ENCODE measurements at regions not wholly inside any gene's neighbourhood (a gene's known extent, or its start where the extent isn't known, plus 50 kb on each side); places are given as distances from the start of the nearest gene placed in this dataset.

DNA sequence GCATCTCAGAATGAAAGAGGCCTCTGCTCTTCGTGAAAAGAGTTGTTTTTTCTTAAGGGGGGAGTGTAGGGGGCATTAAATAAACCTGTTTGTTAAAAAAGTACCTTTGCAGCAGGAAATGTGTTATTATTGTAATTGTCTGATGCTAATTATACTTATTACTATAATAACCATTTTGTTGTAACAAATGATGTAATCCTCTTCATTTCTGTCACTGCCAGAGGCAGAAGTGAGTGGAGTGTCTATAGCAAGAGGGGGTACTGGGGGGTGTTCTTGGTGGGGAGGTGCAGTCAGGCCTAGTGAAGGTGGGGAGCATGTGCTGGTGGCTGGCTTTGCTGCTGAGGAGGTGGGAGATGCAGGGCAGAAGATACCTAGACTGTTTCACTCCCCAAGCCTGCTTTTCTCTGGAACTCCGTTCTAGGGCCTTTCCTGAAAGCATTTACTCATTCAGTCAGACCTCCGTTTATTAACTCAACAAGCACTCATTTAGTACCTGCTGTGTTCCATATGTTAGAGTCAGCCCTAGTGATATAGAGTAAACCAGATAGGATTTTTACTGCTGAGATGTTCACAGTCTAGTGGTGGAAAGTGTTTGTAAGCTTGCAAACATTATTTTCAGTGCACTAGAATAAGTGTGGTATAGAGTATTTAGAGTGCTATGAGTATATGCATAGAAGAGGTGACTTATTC lies 77.5 kb upstream of the CISTR start:
- Histone ChIP-seq H3K4me1 (peaks cover 6% of the 10 kb centered on the region), H3K36me3 (ENCODE audit: control insufficient read depth, insufficient read depth, low read length) (no peaks in the 10 kb centered on the region), H3K4me3 (ENCODE audit: low read depth, low read length) (no peak overlapping the region), H3K9me3 (no peaks in the 10 kb centered on the region), H3K27me3 (replicated peaks; ENCODE audit: control insufficient read depth, insufficient read depth, low read length) (no peaks in the 10 kb centered on the region)
- CTCF ChIA-PET, result interaction anchor here (0.5 to 0.9 kb wide), 3 partner anchors 8 to 474 kb away, joined by 3 to 6 read pairs (median 3); no protein-coding TSS in a partner anchor
- peaks cover 7% of the 10 kb centered on the region for H3K27me3 Mint-ChIP-seq (ENCODE audit: insufficient read depth, unreplicated experiment)
- POLR2A ChIA-PET, result no interaction called here
- no peaks in the 10 kb centered on the region for H3K9me3 Mint-ChIP-seq (ENCODE audit: unreplicated experiment)
- BruUV-seq (replicated peaks), result no TSS peak
- peaks cover 3% of the 10 kb centered on the region for H3K4me1 Mint-ChIP-seq (ENCODE audit: low read depth, unreplicated experiment)
- intact Hi-C loops (cut with micrococcal nuclease; ENCODE audit: unreplicated experiment), result no loop called here
- no peak overlapping the region for H3K4me3 Mint-ChIP-seq (ENCODE audit: unreplicated experiment)
- no peak for DNase-seq
- no peak overlapping the region for H3K27ac Mint-ChIP-seq (ENCODE audit: unreplicated experiment)
- H3K36me3 Mint-ChIP-seq (ENCODE audit: insufficient read depth, unreplicated experiment), result no peaks in the 10 kb centered on the region
- TF ChIP-seq, protein P1, sequence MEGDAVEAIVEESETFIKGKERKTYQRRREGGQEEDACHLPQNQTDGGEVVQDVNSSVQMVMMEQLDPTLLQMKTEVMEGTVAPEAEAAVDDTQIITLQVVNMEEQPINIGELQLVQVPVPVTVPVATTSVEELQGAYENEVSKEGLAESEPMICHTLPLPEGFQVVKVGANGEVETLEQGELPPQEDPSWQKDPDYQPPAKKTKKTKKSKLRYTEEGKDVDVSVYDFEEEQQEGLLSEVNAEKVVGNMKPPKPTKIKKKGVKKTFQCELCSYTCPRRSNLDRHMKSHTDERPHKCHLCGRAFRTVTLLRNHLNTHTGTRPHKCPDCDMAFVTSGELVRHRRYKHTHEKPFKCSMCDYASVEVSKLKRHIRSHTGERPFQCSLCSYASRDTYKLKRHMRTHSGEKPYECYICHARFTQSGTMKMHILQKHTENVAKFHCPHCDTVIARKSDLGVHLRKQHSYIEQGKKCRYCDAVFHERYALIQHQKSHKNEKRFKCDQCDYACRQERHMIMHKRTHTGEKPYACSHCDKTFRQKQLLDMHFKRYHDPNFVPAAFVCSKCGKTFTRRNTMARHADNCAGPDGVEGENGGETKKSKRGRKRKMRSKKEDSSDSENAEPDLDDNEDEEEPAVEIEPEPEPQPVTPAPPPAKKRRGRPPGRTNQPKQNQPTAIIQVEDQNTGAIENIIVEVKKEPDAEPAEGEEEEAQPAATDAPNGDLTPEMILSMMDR (IDR thresholded peaks at IDR 0.05; ENCODE audit: insufficient read depth in 1 of 2, low read depth in 1 of 2, low read length in 1 of 2, severe bottlenecking in 1 of 2, unreplicated experiment in 1 of 2), result no peak

DNA sequence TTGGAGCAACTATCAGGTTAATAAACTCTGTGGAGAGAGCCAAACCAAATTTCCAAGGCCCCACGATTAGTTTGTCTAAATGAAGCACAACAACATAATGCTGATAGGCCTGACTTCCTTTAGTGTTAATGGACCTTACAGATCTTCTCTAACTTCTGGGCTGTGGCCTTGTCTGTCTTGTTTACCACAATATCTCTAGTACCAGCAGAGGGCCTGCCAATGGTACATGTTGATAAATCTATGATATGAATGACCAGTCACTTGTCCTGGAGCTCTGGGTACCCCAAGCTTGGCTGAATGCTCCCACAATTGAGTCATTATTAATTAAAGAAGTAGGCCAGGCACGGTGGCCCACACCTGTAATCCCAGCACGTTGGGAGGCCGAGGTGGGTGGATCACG lies 78.9 kb upstream of the CISTR start:
- H3K4me3 ChIP-seq (ENCODE audit: low read depth, low read length), result no peak overlapping the region
- H3K4me1 ChIP-seq, result no peaks in the 10 kb centered on the region
- H3K4me1 Mint-ChIP-seq (ENCODE audit: low read depth, unreplicated experiment), result no peaks in the 10 kb centered on the region
- CTCF ChIA-PET, result interaction anchor here (0.9 to 1.0 kb wide), 2 partner anchors 10 to 123 kb away, joined by 3 read pairs; no protein-coding TSS in a partner anchor
- no peaks in the 10 kb centered on the region for H3K9me3 Mint-ChIP-seq (ENCODE audit: unreplicated experiment)
- TF ChIP-seq, protein P1 (IDR thresholded peaks at IDR 0.05; ENCODE audit: insufficient read depth in 1 of 2, low read depth in 1 of 2, low read length in 1 of 2, severe bottlenecking in 1 of 2, unreplicated experiment in 1 of 2), result no peak
- POLR2A ChIA-PET, result no interaction called here
- no peaks in the 10 kb centered on the region for H3K36me3 Mint-ChIP-seq (ENCODE audit: insufficient read depth, unreplicated experiment)
- intact Hi-C loops (cut with micrococcal nuclease; ENCODE audit: unreplicated experiment), result no loop called here
- peaks cover 11% of the 10 kb centered on the region for H3K27me3 Mint-ChIP-seq (ENCODE audit: insufficient read depth, unreplicated experiment)
- no peaks in the 10 kb centered on the region for H3K27me3 ChIP-seq (replicated peaks; ENCODE audit: control insufficient read depth, insufficient read depth, low read length)
- DNase-seq, result no peak
- BruUV-seq (replicated peaks), result no TSS peak
- no peaks in the 10 kb centered on the region for H3K9me3 ChIP-seq
- H3K36me3 ChIP-seq (ENCODE audit: control insufficient read depth, insufficient read depth, low read length), result no peaks in the 10 kb centered on the region
- no peak overlapping the region for H3K27ac Mint-ChIP-seq (ENCODE audit: unreplicated experiment)
- H3K4me3 Mint-ChIP-seq (ENCODE audit: unreplicated experiment), result no peak overlapping the region

DNA sequence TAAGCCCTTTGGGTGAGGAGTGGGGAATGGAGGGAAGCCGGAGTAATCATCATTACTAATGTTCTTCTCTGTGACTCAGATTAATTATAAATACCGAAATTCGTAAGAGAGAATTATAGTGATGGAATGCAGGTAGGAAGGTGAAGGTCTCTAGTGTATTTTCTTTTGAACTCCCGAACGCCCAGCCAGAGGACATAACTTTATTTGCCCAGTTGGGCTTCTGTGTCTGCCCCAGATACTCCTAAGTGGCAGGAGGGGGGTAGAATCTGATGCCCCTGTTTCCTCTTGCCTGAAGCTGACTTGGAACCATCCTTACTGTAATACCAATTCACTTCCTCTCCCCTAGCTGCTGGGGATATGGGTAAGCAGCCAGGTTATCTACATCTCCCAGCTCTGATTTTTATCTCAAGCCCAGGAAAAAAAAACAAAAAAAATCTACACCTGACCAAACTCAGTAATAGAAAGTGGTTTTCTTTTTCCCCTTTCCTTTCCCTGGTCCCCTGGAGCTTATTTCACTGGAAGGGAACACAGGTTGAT lies 84.4 kb upstream of the CISTR start:
- Mint-ChIP-seq H3K27ac (ENCODE audit: unreplicated experiment) (no peak overlapping the region), H3K9me3 (ENCODE audit: unreplicated experiment) (no peaks in the 10 kb centered on the region), H3K27me3 (ENCODE audit: insufficient read depth, unreplicated experiment) (peaks cover 11% of the 10 kb centered on the region), H3K36me3 (ENCODE audit: insufficient read depth, unreplicated experiment) (no peaks in the 10 kb centered on the region), H3K4me3 (ENCODE audit: unreplicated experiment) (no peak overlapping the region), H3K4me1 (ENCODE audit: low read depth, unreplicated experiment) (no peaks in the 10 kb centered on the region)
- BruUV-seq (replicated peaks), result no TSS peak
- intact Hi-C loops (cut with micrococcal nuclease; ENCODE audit: unreplicated experiment), result loop anchor here (1.0 kb wide), 1 partner anchor 12 kb away; no protein-coding TSS in a partner anchor
- Histone ChIP-seq H3K27me3 (replicated peaks; ENCODE audit: control insufficient read depth, insufficient read depth, low read length) (no peaks in the 10 kb centered on the region), H3K4me3 (ENCODE audit: low read depth, low read length) (no peak overlapping the region), H3K9me3 (no peaks in the 10 kb centered on the region), H3K36me3 (ENCODE audit: control insufficient read depth, insufficient read depth, low read length) (no peaks in the 10 kb centered on the region), H3K4me1 (no peaks in the 10 kb centered on the region)
- TF ChIP-seq, protein P1 (IDR thresholded peaks at IDR 0.05; ENCODE audit: insufficient read depth in 1 of 2, low read depth in 1 of 2, low read length in 1 of 2, severe bottlenecking in 1 of 2, unreplicated experiment in 1 of 2), result no peak
- DNase-seq, result no peak
- CTCF ChIA-PET, result no interaction called here
- POLR2A ChIA-PET, result no interaction called here
